DND-41 (cell line): ENCODE measurements at regions not wholly inside any gene's neighbourhood (a gene's known extent, or its start where the extent isn't known, plus 50 kb on each side); places are given as distances from the start of the nearest gene placed in this dataset.

Experiments used
- CTCF ChIP-seq: IDR thresholded peaks from 2 replicates; pipeline ENCODE4 v1.5.1; 2012; ENCODE audit warnings: borderline replicate concordance, low read length, moderate library complexity, mild to moderate bottlenecking; ENCODE audit not compliant: poor library complexity, severe bottlenecking; ENCODE audit errors: extremely low read depth
- EZH2 ChIP-seq: IDR thresholded peaks from 3 replicates; pipeline ENCODE4 v1.6.1; 2012; ENCODE audit warnings: borderline replicate concordance, low read depth, mild to moderate bottlenecking, moderate library complexity, low read length, inconsistent platforms; ENCODE audit not compliant: severe bottlenecking

GRCh38 chr17:69906306-69906705, 168.7 kb upstream of the KCNJ16 start:
- no peak for TF ChIP-seq CTCF
- no peak for TF ChIP-seq EZH2
